ENCODE measurements at regions not wholly inside any gene's neighbourhood (a gene's known extent, or its start where the extent isn't known, plus 50 kb on each side); places are given as distances from the start of the nearest gene placed in this dataset.

- TF ChIP-seq CTCF (IDR thresholded peaks at IDR 0.05) (no peak), USF1 (CRISPR knock-in tag; IDR thresholded peaks at IDR 0.05) (no peak), JUN (CRISPR knock-in tag; IDR thresholded peaks at IDR 0.05) (no peak), SP1 (CRISPR knock-in tag; conservative IDR thresholded peaks at IDR 0.05) (no peak), NR3C1 (CRISPR knock-in tag; conservative IDR thresholded peaks at IDR 0.05; ENCODE audit: low read depth) (no peak), PRDM15 (CRISPR knock-in tag; IDR thresholded peaks at IDR 0.05) (no peak), ZNF512 (CRISPR knock-in tag; IDR thresholded peaks at IDR 0.05; ENCODE audit: borderline replicate concordance) (no peak), SMAD3 (CRISPR knock-in tag; IDR thresholded peaks at IDR 0.05; ENCODE audit: borderline replicate concordance) (no peak), NR1H2 (CRISPR knock-in tag; IDR thresholded peaks at IDR 0.05) (no peak), ATF6 (CRISPR knock-in tag; IDR thresholded peaks at IDR 0.05) (no peak), FOXP4 (CRISPR knock-in tag; IDR thresholded peaks at IDR 0.05) (no peak), ZNF219 (CRISPR knock-in tag; IDR thresholded peaks at IDR 0.05; ENCODE audit: borderline replicate concordance) (no peak), E2F1 (CRISPR knock-in tag; IDR thresholded peaks at IDR 0.05) (no peak)
Observed at GRCh38 chr9:38259056-38259455, 133.4 kb upstream of the ALDH1B1 start.

Data from WTC11 (cell line).